Lower lobe of right lung (tissue), 2 donors: ENCODE measurements at regions not wholly inside any gene's neighbourhood (a gene's known extent, or its start where the extent isn't known, plus 50 kb on each side); places are given as distances from the start of the nearest gene placed in this dataset.

ENCODE experiments used
- ATAC-seq, 2 donors: fragments of 200-7000 bp; cut with Tn5 transposase; one replicate each; pipeline ENCODE4 v1.9.1; 2020 to 2022; ENCODE audit warnings: mild to moderate bottlenecking in 2 of 2, moderate library complexity in 2 of 2
- DNase-seq: peaks from one replicate; pipeline ENCODE4 v3.0.0-alpha.2; 2020
- H3K27ac ChIP-seq: fragments of 200-600 bp; one replicate; pipeline ENCODE4 v1.8.0; 2022
- H3K27me3 ChIP-seq: fragments of 200-600 bp; one replicate; pipeline ENCODE4 v1.8.0; 2022; ENCODE audit warnings: low read depth
- H3K36me3 ChIP-seq: fragments of 200-600 bp; one replicate; pipeline ENCODE4 v1.8.0; 2022; ENCODE audit warnings: mild to moderate bottlenecking
- H3K4me1 ChIP-seq: fragments of 200-600 bp; one replicate; pipeline ENCODE4 v1.8.0; 2022
- H3K4me3 ChIP-seq: fragments of 200-600 bp; one replicate; pipeline ENCODE4 v1.8.0; 2022; ENCODE audit warnings: mild to moderate bottlenecking
- H3K9me3 ChIP-seq: fragments of 200-600 bp; one replicate; pipeline ENCODE4 v1.8.0; 2022
- CTCF ChIP-seq: fragments of 200-600 bp; IDR thresholded peaks from one replicate; pipeline ENCODE4 v1.8.0; 2022; ENCODE audit warnings: antibody characterized with exemption, mild to moderate bottlenecking
- intact Hi-C: fragments of 100-400 bp; cut with DNase I; formaldehyde crosslinking; loops from one replicate; pipeline ENCODE4 v1.11.0; 2022
- donor health status: DM: no; HTN: yes; CAD: no; lungs with severe emphysema.

- no peak for DNase-seq
- TF ChIP-seq CTCF: peak; percentile 30
Measured at GRCh38 chr4:20544645-20545044, 155.6 kb upstream of the PACRGL start.

GRCh38 chr4:20552004-20552403 is 148.3 kb upstream of the PACRGL start:
- no peak for TF ChIP-seq CTCF
- no peak for DNase-seq
- H3K4me1 ChIP-seq: no peaks in the 10 kb centered on the region
- intact Hi-C loops: no loop called here
- no peak overlapping the region for H3K27ac ChIP-seq
- no peaks in the 10 kb centered on the region for H3K9me3 ChIP-seq
- no peak for ATAC-seq
- H3K36me3 ChIP-seq: no peaks in the 10 kb centered on the region
- no peaks in the 10 kb centered on the region for H3K27me3 ChIP-seq
- H3K4me3 ChIP-seq: no peak overlapping the region

More at GRCh38 chr4:20544645-20545044, 155.6 kb upstream of the PACRGL start:
- H3K27ac ChIP-seq: no peak overlapping the region
- ATAC-seq: no peak
- no peaks in the 10 kb centered on the region for H3K27me3 ChIP-seq
- H3K4me3 ChIP-seq: no peak overlapping the region
- H3K36me3 ChIP-seq: no peaks in the 10 kb centered on the region
- no peaks in the 10 kb centered on the region for H3K4me1 ChIP-seq
- H3K9me3 ChIP-seq: no peaks in the 10 kb centered on the region
- intact Hi-C loops: no loop called here

GRCh38 chr4:20554134-20554533 is 146.1 kb upstream of the PACRGL start:
- Histone ChIP-seq H3K9me3 (no peaks in the 10 kb centered on the region), H3K27ac (no peak overlapping the region), H3K4me3 (no peak overlapping the region), H3K27me3 (no peaks in the 10 kb centered on the region), H3K4me1 (no peaks in the 10 kb centered on the region), H3K36me3 (no peaks in the 10 kb centered on the region)
- ATAC-seq (no peak), DNase-seq (no peak)
- TF ChIP-seq CTCF: no peak
- intact Hi-C loops: no loop called here

- Histone ChIP-seq H3K4me3 (no peak overlapping the region), H3K9me3 (no peaks in the 10 kb centered on the region), H3K4me1 (no peaks in the 10 kb centered on the region), H3K36me3 (no peaks in the 10 kb centered on the region), H3K27ac (no peak overlapping the region), H3K27me3 (no peaks in the 10 kb centered on the region)
- intact Hi-C loops: no loop called here
- no peak for TF ChIP-seq CTCF
- DNase-seq: no peak
- ATAC-seq: no peak
Measured at GRCh38 chr4:20565075-20565721, 135.1 kb upstream of the PACRGL start.

- no peaks in the 10 kb centered on the region for H3K36me3 ChIP-seq
- no peaks in the 10 kb centered on the region for H3K9me3 ChIP-seq
- H3K27ac ChIP-seq: no peak overlapping the region
- no peaks in the 10 kb centered on the region for H3K4me1 ChIP-seq
- no peak for TF ChIP-seq CTCF
- H3K27me3 ChIP-seq: no peaks in the 10 kb centered on the region
- DNase-seq: no peak
- intact Hi-C loops: no loop called here
- H3K4me3 ChIP-seq: no peak overlapping the region
- ATAC-seq: no peak
Measured at GRCh38 chr4:20570981-20571715, 129.1 kb upstream of the PACRGL start.
